ENCODE measurements at regions not wholly inside any gene's neighbourhood (a gene's known extent, or its start where the extent isn't known, plus 50 kb on each side); places are given as distances from the start of the nearest gene placed in this dataset.

GRCh38 chr15:46607077-46607476 lies 972.2 kb downstream of the SQOR start:
- peaks cover 0 to 7% of the 10 kb centered on the region in 2 donors for H3K4me1 ChIP-seq (replicated peaks in 1 of 2)
- no peak overlapping the region for H3K4me3 ChIP-seq
- no peak overlapping the region for H3K27ac ChIP-seq
- WGBS, 10 experiments = 0 to 89% (median 60%) methylated on average over 1 to 3 of the region's 3 CpGs; no CpG with 5 or more reads in 1 of the 10 experiments
- in situ Hi-C loops (cut with MboI; ENCODE audit: low pct_unique_long_range_greater_than_20kb in 2 of 9, low sequenced_read_pairs in 9 of 9, unreplicated experiment in 9 of 9) = no loop called here
- peak in 1 of 8 experiments; percentile 22 for ATAC-seq (replicated peaks in 6 of 8)

- peak in 1 of 8 experiments; percentile 66 for ATAC-seq (replicated peaks in 6 of 8)
- Histone ChIP-seq H3K27ac (no peak overlapping the region), H3K4me3 (no peak overlapping the region), H3K4me1 (replicated peaks in 1 of 2) (no peaks in the 10 kb centered on the region)
- in situ Hi-C loops (cut with MboI; ENCODE audit: low pct_unique_long_range_greater_than_20kb in 2 of 9, low sequenced_read_pairs in 9 of 9, unreplicated experiment in 9 of 9) = no loop called here
- 0 to 100% (median 63%) methylated on average over 1 to 3 of the region's 4 CpGs; no CpG with 5 or more reads in 2 of the 10 experiments for WGBS, 10 experiments
These were observed 981.2 kb downstream of the SQOR start for GRCh38 chr15:46616033-46616432.

DNA sequence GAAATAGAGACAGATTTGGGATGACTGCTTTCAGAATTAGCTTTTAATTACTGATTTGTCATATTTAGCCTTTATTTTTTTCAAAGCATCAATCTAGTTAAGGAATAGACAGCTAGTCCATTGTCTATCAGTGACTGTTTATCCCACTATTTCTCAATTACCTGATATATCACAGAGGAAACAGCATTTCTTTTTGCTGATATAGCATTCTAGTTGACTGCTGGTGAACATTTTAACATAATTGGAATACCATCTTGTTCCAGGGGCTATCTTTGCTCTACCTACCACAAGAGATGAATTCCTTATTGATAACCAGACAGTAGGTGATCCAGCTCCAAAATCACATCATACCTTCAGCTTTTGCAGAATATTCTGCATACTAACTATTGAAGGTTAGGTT lies 982.7 kb downstream of the SQOR start:
- no peak for ATAC-seq (replicated peaks in 6 of 8)
- in situ Hi-C loops (cut with MboI; ENCODE audit: low pct_unique_long_range_greater_than_20kb in 2 of 9, low sequenced_read_pairs in 9 of 9, unreplicated experiment in 9 of 9) = no loop called here
- no peak overlapping the region for H3K4me3 ChIP-seq
- H3K4me1 ChIP-seq (replicated peaks in 1 of 2) = no peaks in the 10 kb centered on the region
- no peak overlapping the region for H3K27ac ChIP-seq

DNA sequence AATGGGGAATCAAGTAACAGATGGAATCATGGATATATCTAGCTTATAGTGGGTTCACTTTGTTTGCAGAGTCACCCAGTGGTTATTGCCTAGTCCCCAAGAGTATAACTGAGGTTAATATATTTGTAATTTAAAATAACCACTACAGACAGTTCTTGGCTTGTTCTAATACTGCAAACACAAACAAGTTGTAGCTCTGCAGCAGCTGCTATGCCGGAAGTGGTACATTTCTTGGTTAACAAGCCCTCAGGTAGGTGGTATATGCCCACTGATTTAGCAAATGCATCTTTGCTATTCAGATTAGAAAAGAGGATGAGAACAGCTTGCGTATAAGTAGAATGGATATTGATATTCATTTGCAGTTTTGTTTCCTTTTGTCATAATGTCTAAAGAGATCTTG lies 984.2 kb downstream of the SQOR start:
- no peak overlapping the region for H3K27ac ChIP-seq
- WGBS, 10 experiments = 13 to 89% (median 59%) methylated on average over 1 to 2 of the region's 2 CpGs; no CpG with 5 or more reads in 4 of the 10 experiments
- in situ Hi-C loops (cut with MboI; ENCODE audit: low pct_unique_long_range_greater_than_20kb in 2 of 9, low sequenced_read_pairs in 9 of 9, unreplicated experiment in 9 of 9) = no loop called here
- no peak for ATAC-seq (replicated peaks in 6 of 8)
- peaks cover 0 to 2% of the 10 kb centered on the region in 2 donors for H3K4me1 ChIP-seq (replicated peaks in 1 of 2)
- no peak overlapping the region for H3K4me3 ChIP-seq

- in situ Hi-C loops (cut with MboI; ENCODE audit: low pct_unique_long_range_greater_than_20kb in 2 of 9, low sequenced_read_pairs in 9 of 9, unreplicated experiment in 9 of 9) = no loop called here
- Histone ChIP-seq H3K4me1 (replicated peaks in 1 of 2) (peaks cover 0 to 2% of the 10 kb centered on the region in 2 donors), H3K27ac (no peak overlapping the region), H3K4me3 (no peak overlapping the region)
- peak in 5 of 8 experiments; percentile 11 to 93 (median 82) for ATAC-seq (replicated peaks in 6 of 8)
These were observed 985.7 kb downstream of the SQOR start for GRCh38 chr15:46620392-46621013.

DNA sequence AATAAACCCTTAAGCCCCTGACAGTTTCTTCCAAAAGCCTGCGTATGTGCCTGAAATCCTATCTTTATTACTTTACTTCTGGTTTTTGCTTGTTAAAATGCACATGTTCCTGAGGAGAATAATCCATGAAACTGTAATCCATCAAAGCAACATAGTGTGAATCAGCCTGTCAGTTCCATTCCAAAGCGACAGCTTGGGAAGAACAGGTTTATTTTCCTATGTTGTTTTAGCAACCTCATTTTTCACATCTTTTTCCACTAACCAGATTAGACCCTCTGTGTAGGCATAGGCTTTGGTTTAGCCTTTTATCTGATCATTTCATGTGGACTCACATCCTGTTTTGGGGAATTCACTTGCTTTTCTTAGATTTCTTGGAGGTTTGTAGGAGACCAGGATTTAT lies 988.0 kb downstream of the SQOR start:
- WGBS, 10 experiments = 0 to 93% (median 83%) methylated on average over 1 to 2 of the region's 2 CpGs; no CpG with 5 or more reads in 1 of the 10 experiments
- ATAC-seq (replicated peaks in 6 of 8) = peak in 1 of 8 experiments; percentile 33
- in situ Hi-C loops (cut with MboI; ENCODE audit: low pct_unique_long_range_greater_than_20kb in 2 of 9, low sequenced_read_pairs in 9 of 9, unreplicated experiment in 9 of 9) = no loop called here

DNA sequence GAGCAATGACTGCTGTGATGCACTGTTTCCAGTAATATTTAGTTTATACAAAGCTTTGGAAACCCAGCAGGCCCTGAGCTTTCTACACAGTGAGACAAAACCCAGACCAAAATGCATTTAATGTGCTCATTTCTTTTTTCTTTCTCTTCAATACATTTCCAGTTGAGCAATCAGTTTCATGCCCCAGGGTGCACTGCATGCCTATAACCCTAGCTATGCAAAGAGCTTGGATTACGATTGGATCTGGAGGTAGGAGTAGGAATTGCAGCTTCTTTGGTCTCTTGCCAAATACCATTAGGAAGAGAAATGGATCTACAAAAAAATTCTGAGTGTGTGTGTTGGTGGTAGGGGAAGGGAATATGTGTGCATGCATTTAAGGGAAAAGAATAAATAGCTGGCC lies 1001.4 kb downstream of the SQOR start:
- in situ Hi-C loops (cut with MboI; ENCODE audit: low pct_unique_long_range_greater_than_20kb in 2 of 9, low sequenced_read_pairs in 9 of 9, unreplicated experiment in 9 of 9) = no loop called here

More for the DNA sequence above, 988.0 kb downstream of the SQOR start:
- no peak overlapping the region for H3K4me3 ChIP-seq
- H3K27ac ChIP-seq = no peak overlapping the region
- peaks cover 0 to 2% of the 10 kb centered on the region in 2 donors for H3K4me1 ChIP-seq (replicated peaks in 1 of 2)

GRCh38 chr15:46644501-46645481 lies 1010.0 kb downstream of the SQOR start:
- H3K4me1 ChIP-seq (replicated peaks in 1 of 2) = peaks cover 7 to 9% of the 10 kb centered on the region in 2 donors
- in situ Hi-C loops (cut with MboI; ENCODE audit: low pct_unique_long_range_greater_than_20kb in 2 of 9, low sequenced_read_pairs in 9 of 9, unreplicated experiment in 9 of 9) = no loop called here
- H3K4me3 ChIP-seq = no peak overlapping the region
- no peak for ATAC-seq (replicated peaks in 6 of 8)
- H3K27ac ChIP-seq = no peak overlapping the region
- WGBS, 10 experiments = 7 to 95% (median 61%) methylated on average over 1 to 4 of the region's 4 CpGs

More for the DNA sequence above, 1001.4 kb downstream of the SQOR start:
- Histone ChIP-seq H3K27ac (no peak overlapping the region), H3K4me1 (replicated peaks in 1 of 2) (peaks cover 4 to 5% of the 10 kb centered on the region in 2 donors), H3K4me3 (no peak overlapping the region)
- 17 to 78% (median 42%) methylated on average over 1 of the region's 1 CpG; no CpG with 5 or more reads in 5 of the 10 experiments for WGBS, 10 experiments
- ATAC-seq (replicated peaks in 6 of 8) = peak in 5 of 8 experiments; percentile 18 to 57 (median 39)

DNA sequence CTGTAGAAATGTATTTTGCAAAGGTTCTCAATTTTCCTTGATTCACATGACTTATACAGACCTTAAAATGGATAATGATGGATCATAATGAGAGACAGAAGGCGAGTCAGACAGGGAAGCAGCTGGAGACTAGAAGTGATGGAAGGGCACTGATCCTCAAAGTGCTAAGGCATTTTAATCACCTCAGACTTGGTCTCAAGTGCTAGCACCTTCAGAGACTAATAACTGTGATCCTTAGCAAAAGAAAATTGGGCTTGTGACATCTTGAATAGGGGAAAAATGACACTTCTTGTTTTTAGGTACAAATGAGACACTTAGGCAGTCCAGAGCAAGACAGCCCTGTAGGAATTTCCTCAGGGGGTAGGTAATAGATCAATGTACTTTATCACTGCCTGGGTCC lies 1011.7 kb downstream of the SQOR start:
- no peak overlapping the region for H3K4me3 ChIP-seq
- peaks cover 7 to 9% of the 10 kb centered on the region in 2 donors for H3K4me1 ChIP-seq (replicated peaks in 1 of 2)
- in situ Hi-C loops (cut with MboI; ENCODE audit: low pct_unique_long_range_greater_than_20kb in 2 of 9, low sequenced_read_pairs in 9 of 9, unreplicated experiment in 9 of 9) = no loop called here
- no peak for ATAC-seq (replicated peaks in 6 of 8)
- WGBS, 10 experiments = 0 to 78% (median 56%) methylated on average over 1 of the region's 1 CpG; no CpG with 5 or more reads in 3 of the 10 experiments
- H3K27ac ChIP-seq = no peak overlapping the region

GRCh38 chr15:46647046-46647445 lies 1012.2 kb downstream of the SQOR start:
- Histone ChIP-seq H3K4me1 (replicated peaks in 1 of 2) (peaks cover 7 to 9% of the 10 kb centered on the region in 2 donors), H3K27ac (no peak overlapping the region), H3K4me3 (no peak overlapping the region)
- in situ Hi-C loops (cut with MboI; ENCODE audit: low pct_unique_long_range_greater_than_20kb in 2 of 9, low sequenced_read_pairs in 9 of 9, unreplicated experiment in 9 of 9) = no loop called here
- WGBS, 10 experiments = 0 to 100% (median 56%) methylated on average over 1 of the region's 1 CpG; no CpG with 5 or more reads in 1 of the 10 experiments
- ATAC-seq (replicated peaks in 6 of 8) = no peak

GRCh38 chr15:46652266-46652665 lies 1017.4 kb downstream of the SQOR start:
- in situ Hi-C loops (cut with MboI; ENCODE audit: low pct_unique_long_range_greater_than_20kb in 2 of 9, low sequenced_read_pairs in 9 of 9, unreplicated experiment in 9 of 9) = no loop called here
- Histone ChIP-seq H3K4me1 (replicated peaks in 1 of 2) (peaks cover 5 to 6% of the 10 kb centered on the region in 2 donors), H3K27ac (no peak overlapping the region), H3K4me3 (no peak overlapping the region)
- WGBS, 10 experiments = 0 to 54% (median 28%) methylated on average over 1 to 2 of the region's 2 CpGs; no CpG with 5 or more reads in 1 of the 10 experiments
- ATAC-seq (replicated peaks in 6 of 8) = no peak

DNA sequence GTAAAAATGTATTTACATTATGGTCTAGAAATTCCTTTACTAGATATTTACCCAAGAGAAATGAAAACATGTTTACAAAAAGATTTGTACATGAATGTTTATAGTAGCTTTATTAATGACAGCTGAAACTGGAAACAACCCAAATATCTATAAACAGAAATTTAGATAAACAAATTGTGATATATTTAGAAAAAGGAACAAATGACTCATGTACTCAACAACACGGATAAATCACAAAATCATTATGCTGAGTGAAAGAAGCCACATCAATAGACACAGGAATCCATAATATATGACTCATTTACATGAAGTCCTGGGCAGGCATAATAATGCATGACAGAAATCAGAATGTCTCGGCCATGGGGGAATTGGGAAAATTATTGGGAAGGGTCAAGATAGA lies 1020.2 kb downstream of the SQOR start:
- no peak overlapping the region for H3K27ac ChIP-seq
- peak in 3 of 8 experiments; percentile 19 to 66 (median 41) for ATAC-seq (replicated peaks in 6 of 8)
- no peak overlapping the region for H3K4me3 ChIP-seq
- peaks cover 5 to 6% of the 10 kb centered on the region in 2 donors for H3K4me1 ChIP-seq (replicated peaks in 1 of 2)
- in situ Hi-C loops (cut with MboI; ENCODE audit: low pct_unique_long_range_greater_than_20kb in 2 of 9, low sequenced_read_pairs in 9 of 9, unreplicated experiment in 9 of 9) = no loop called here
- WGBS, 10 experiments = 0 to 100% (median 83%) methylated on average over 1 to 2 of the region's 2 CpGs; no CpG with 5 or more reads in 1 of the 10 experiments

DNA sequence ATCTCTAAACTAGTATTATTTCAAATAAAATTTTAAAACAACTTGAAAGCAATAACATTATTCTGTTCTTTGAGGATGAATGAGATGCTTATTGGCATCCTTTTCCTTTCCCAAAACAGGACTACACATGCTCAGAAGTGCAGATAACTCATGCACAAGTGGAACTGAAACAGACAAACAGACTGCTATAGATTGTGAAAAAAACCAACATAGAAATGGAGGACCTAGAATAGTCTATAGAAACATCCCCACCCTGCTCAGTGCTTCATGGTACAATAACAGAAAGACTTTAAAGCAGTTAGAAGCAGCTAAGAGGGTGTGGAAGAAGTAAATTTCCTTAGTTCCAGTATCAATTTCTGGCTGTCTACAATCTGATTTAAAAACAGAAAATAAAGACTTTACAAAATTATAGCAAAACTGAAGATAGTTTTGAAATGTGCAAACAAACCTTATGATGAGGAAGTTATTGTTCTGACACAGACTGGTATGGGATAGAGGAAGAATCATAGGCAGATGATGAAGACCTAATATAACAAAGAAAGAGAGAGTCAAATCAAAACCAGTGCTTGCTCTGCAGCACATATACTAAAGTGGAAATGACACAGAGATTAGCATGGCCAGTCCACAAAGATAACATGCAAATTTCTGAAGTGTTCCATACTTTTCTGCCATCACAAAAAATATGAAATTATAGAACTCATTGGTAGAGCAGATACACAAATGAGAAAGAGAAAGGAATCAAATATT lies 1025.4 kb downstream of the SQOR start:
- ATAC-seq (replicated peaks in 6 of 8) = no peak
- in situ Hi-C loops (cut with MboI; ENCODE audit: low pct_unique_long_range_greater_than_20kb in 2 of 9, low sequenced_read_pairs in 9 of 9, unreplicated experiment in 9 of 9) = no loop called here
- Histone ChIP-seq H3K4me1 (replicated peaks in 1 of 2) (peaks cover 0 to 5% of the 10 kb centered on the region in 2 donors), H3K4me3 (no peak overlapping the region), H3K27ac (no peak overlapping the region)

Data from motor neuron (in vitro differentiated cells).